ENCODE measurements at regions not wholly inside any gene's neighbourhood (a gene's known extent, or its start where the extent isn't known, plus 50 kb on each side); places are given as distances from the start of the nearest gene placed in this dataset.

DNA sequence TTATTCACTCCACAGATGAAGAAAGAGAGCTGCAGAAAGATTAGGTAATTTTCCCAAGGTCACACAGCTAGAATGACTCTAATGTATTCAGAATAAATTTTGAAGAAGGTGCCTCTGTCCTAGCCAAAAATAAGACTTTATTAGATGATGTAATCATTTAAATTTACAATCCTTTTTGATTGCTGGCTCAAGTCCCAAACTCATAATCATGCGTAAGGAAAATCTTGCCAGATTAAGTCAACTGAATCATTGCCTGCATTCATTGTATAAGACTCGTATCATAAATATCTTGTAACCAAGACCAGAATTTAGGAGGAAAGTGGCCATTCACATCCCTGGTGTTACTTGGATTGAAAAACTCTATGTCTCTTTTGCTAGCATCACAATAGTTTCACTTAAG, 53.1 kb upstream of the STK39 start:
- no peak overlapping the region for H3K27ac Mint-ChIP-seq
- DNase-seq (ENCODE audit: low spot score in 2 of 2, unreplicated experiment in 2 of 2): no peak
- peaks cover 5% of the 10 kb centered on the region for H3K9me3 Mint-ChIP-seq
- peaks cover 5% of the 10 kb centered on the region for H3K4me1 Mint-ChIP-seq
- H3K4me3 Mint-ChIP-seq: no peak overlapping the region
- TF ChIP-seq, protein P1, sequence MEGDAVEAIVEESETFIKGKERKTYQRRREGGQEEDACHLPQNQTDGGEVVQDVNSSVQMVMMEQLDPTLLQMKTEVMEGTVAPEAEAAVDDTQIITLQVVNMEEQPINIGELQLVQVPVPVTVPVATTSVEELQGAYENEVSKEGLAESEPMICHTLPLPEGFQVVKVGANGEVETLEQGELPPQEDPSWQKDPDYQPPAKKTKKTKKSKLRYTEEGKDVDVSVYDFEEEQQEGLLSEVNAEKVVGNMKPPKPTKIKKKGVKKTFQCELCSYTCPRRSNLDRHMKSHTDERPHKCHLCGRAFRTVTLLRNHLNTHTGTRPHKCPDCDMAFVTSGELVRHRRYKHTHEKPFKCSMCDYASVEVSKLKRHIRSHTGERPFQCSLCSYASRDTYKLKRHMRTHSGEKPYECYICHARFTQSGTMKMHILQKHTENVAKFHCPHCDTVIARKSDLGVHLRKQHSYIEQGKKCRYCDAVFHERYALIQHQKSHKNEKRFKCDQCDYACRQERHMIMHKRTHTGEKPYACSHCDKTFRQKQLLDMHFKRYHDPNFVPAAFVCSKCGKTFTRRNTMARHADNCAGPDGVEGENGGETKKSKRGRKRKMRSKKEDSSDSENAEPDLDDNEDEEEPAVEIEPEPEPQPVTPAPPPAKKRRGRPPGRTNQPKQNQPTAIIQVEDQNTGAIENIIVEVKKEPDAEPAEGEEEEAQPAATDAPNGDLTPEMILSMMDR (IDR thresholded peaks at IDR 0.05; ENCODE audit: unreplicated experiment): no peak
- H3K36me3 Mint-ChIP-seq: peaks cover under 1% of the 10 kb centered on the region
- H3K27me3 Mint-ChIP-seq (ENCODE audit: low read depth): no peaks in the 10 kb centered on the region

DNA sequence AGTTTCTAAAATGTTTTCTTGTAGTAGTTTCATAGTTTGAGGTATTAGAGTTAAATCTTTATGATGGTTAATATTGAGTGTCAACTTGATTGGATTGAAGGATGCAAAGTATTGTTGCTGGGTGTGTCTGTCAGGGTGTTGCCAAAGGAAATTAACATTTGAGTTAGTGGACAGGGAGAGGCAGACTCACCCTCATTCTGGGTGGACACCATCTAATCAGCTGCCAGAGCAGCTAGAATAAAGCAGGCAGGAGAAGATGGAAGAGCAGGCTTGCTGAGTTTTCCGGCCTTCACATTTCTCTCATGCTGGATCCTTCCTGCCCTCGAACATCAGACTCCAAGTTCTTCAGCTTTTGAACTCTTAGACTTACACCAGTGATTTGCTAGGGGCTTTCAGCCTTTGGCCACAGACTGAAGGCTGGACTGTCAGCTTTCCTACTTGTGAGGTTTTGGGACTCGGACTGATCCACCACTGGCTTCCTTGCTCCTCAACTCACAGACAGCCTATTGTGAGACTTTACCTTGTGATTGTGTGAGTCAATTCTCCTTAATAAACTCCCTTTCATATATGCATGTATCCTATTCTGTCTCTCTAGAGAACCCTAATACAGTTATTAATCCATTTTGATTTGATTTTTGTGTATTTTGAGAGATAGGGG, 56.8 kb upstream of the STK39 start:
- Mint-ChIP-seq H3K27ac (no peak overlapping the region), H3K9me3 (peaks cover 35% of the 10 kb centered on the region), H3K4me3 (no peak overlapping the region), H3K27me3 (ENCODE audit: low read depth) (no peaks in the 10 kb centered on the region), H3K4me1 (no peaks in the 10 kb centered on the region), H3K36me3 (peaks cover 11% of the 10 kb centered on the region)
- DNase-seq (ENCODE audit: low spot score in 2 of 2, unreplicated experiment in 2 of 2): no peak
- TF ChIP-seq, protein P1 (IDR thresholded peaks at IDR 0.05; ENCODE audit: unreplicated experiment): no peak

DNA sequence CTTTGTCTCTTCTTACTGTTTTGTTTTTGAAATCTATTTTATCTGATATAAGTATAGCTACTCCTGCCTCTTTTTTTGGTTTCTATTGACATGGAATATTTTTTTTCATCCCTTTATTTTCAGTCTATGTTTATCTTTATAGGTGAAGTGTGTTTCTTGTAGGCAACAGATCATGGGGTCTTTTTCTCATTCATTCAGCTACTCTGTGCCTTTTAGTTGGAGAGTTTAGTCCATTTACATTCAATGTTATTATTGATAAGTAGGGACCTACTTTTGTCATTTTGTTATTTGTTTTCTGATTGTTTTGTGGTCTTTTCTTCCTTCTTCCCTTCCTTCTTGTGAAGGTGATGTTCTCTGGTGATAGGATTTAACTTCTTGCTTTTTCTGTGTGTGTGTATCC, 60.0 kb upstream of the STK39 start:
- H3K9me3 Mint-ChIP-seq: peaks cover 39% of the 10 kb centered on the region
- no peak overlapping the region for H3K4me3 Mint-ChIP-seq
- DNase-seq (ENCODE audit: low spot score in 2 of 2, unreplicated experiment in 2 of 2): no peak
- H3K27me3 Mint-ChIP-seq (ENCODE audit: low read depth): no peaks in the 10 kb centered on the region
- H3K27ac Mint-ChIP-seq: no peak overlapping the region
- peaks cover 11% of the 10 kb centered on the region for H3K36me3 Mint-ChIP-seq
- TF ChIP-seq, protein P1 (IDR thresholded peaks at IDR 0.05; ENCODE audit: unreplicated experiment): no peak
- H3K4me1 Mint-ChIP-seq: no peaks in the 10 kb centered on the region

DNA sequence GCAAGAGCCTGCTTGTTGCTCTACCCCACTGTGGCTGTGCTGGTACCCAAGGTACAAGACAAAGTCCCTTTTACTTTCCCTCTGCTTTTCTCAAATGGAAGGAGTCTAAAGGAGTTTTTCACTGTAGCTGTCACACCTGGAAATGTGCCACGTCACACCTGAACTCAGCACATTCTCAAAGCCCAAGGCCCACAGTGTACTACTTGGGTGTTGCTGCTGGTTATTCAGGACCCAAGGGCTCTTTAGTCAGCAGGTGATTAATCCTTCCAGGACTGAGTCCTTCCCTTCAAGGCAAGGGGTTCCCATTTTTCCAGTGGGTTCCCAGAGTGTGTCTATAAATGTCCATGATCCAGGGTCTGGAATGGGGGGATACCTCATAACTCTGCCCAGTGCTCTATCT, 63.2 kb upstream of the STK39 start:
- Mint-ChIP-seq H3K27me3 (ENCODE audit: low read depth) (no peaks in the 10 kb centered on the region), H3K4me3 (no peak overlapping the region), H3K9me3 (peaks cover 41% of the 10 kb centered on the region), H3K4me1 (no peaks in the 10 kb centered on the region), H3K36me3 (peaks cover 10% of the 10 kb centered on the region), H3K27ac (no peak overlapping the region)
- no peak for DNase-seq (ENCODE audit: low spot score in 2 of 2, unreplicated experiment in 2 of 2)
- TF ChIP-seq, protein P1 (IDR thresholded peaks at IDR 0.05; ENCODE audit: unreplicated experiment): no peak

DNA sequence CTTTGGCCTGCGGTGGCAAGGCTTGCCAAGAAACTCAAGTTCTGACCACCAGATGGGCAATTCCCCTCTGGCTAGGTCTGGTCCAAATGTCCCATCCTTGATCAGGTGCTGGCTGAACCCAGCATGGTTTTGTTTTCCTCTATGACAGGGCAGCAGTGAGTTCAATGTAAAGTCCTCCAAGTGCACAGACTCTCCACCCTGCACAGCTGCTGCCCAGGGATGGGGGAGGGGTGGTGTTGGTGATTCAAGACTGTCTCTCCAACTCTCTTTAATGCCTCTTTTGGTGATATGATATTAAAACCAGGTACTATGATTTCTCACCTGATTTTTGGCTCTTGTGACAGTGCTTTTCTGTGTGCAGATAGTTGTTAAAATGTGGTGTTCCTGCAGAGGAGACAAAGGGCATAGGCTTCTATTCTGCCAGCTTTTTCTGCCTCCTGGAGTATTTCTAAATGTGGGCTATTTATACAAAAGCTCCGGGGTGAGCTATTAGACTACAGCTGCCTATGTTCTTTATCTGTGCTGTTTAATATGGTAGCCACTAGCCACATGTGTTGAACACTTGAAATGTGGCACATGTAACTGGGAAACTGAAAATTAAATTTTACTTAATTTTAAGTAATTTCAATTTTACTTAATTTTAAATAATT, 64.0 kb upstream of the STK39 start:
- no peaks in the 10 kb centered on the region for H3K27me3 Mint-ChIP-seq (ENCODE audit: low read depth)
- H3K9me3 Mint-ChIP-seq: peaks cover 33% of the 10 kb centered on the region
- no peak overlapping the region for H3K27ac Mint-ChIP-seq
- no peak for DNase-seq (ENCODE audit: low spot score in 2 of 2, unreplicated experiment in 2 of 2)
- no peak overlapping the region for H3K4me3 Mint-ChIP-seq
- peaks cover 2% of the 10 kb centered on the region for H3K36me3 Mint-ChIP-seq
- H3K4me1 Mint-ChIP-seq: no peaks in the 10 kb centered on the region
- TF ChIP-seq, protein P1 (IDR thresholded peaks at IDR 0.05; ENCODE audit: unreplicated experiment): no peak
